Uterus (tissue), 2 donors: ENCODE measurements at regions not wholly inside any gene's neighbourhood (a gene's known extent, or its start where the extent isn't known, plus 50 kb on each side); places are given as distances from the start of the nearest gene placed in this dataset.
"Not testable (repeated sequence)": the region's sequence is repeated elsewhere in the genome, so short reads cannot be mapped to it uniquely, and the experiment has no call there.

ENCODE experiments used
- CTCF ChIP-seq, 4 experiments: fragments of 200-600 bp in 2 of 4; fragments of 450-650 bp in 2 of 4; sonication (generic) in 2 of 4; IDR thresholded peaks; one replicate each; pipeline ENCODE4 v1.5.1; 2016 to 2019; ENCODE audit warnings: antibody characterized with exemption in 4 of 4, mild to moderate bottlenecking in 2 of 4, moderate library complexity in 1 of 4
- POLR2A ChIP-seq, 2 donors: fragments of 450-650 bp; IDR thresholded peaks; one replicate each; pipeline ENCODE4 v1.6.1; 2016; ENCODE audit warnings: antibody characterized with exemption in 2 of 2, mild to moderate bottlenecking in 1 of 2, moderate library complexity in 1 of 2

GRCh38 chr12:115866281-115866680 lies 411.2 kb downstream of the MED13L start:
- TF ChIP-seq CTCF, POLR2A (IDR thresholded peaks at IDR 0.05): not testable (repeated sequence)
